Hepatocyte (in vitro differentiated cells): ENCODE measurements at regions not wholly inside any gene's neighbourhood (a gene's known extent, or its start where the extent isn't known, plus 50 kb on each side); places are given as distances from the start of the nearest gene placed in this dataset.

Experiments used
- DNase-seq: peaks from one replicate; pipeline ENCODE4 v3.0.0-alpha.2; 2016; ENCODE audit warnings: low spot score
- H2AFZ ChIP-seq: fragments of 200-600 bp; sonication (generic); 2 replicates; pipeline ENCODE4 v1.6.0; 2016; ENCODE audit warnings: antibody characterized with exemption, mild to moderate bottlenecking
- H3K27ac ChIP-seq: fragments of 200-600 bp; sonication (generic); 2 replicates; pipeline ENCODE4 v1.5.1; 2016; ENCODE audit warnings: mild to moderate bottlenecking
- H3K27me3 ChIP-seq: fragments of 200-600 bp; sonication (generic); 2 replicates; pipeline ENCODE4 v1.6.1; 2016
- H3K36me3 ChIP-seq: fragments of 200-600 bp; sonication (generic); replicated peaks from 2 replicates; pipeline ENCODE4 v1.5.1; 2016; ENCODE audit warnings: low read depth; ENCODE audit not compliant: insufficient read depth
- H3K4me1 ChIP-seq: fragments of 200-600 bp; sonication (generic); 2 replicates; pipeline ENCODE4 v1.5.1; 2016; ENCODE audit warnings: mild to moderate bottlenecking, moderate library complexity; ENCODE audit not compliant: insufficient read depth
- H3K4me2 ChIP-seq: fragments of 200-600 bp; sonication (generic); 2 replicates; pipeline ENCODE4 v1.6.0; 2016
- H3K4me3 ChIP-seq: fragments of 200-600 bp; sonication (generic); 2 replicates; pipeline ENCODE4 v1.5.1; 2016; ENCODE audit warnings: mild to moderate bottlenecking
- H3K79me2 ChIP-seq: fragments of 200-600 bp; sonication (generic); 2 replicates; pipeline ENCODE4 v1.6.0; 2017; ENCODE audit warnings: mild to moderate bottlenecking
- H3K9me2 ChIP-seq: fragments of 200-600 bp; sonication (generic); replicated peaks from 2 replicates; pipeline ENCODE4 v1.6.0; 2017; ENCODE audit warnings: mild to moderate bottlenecking; ENCODE audit not compliant: insufficient read depth
- H3K9me3 ChIP-seq: fragments of 200-600 bp; sonication (generic); 2 replicates; pipeline ENCODE4 v1.5.1; 2016; ENCODE audit warnings: low read depth, mild to moderate bottlenecking
- H4K20me1 ChIP-seq: fragments of 200-600 bp; sonication (generic); 2 replicates; pipeline ENCODE4 v1.6.0; 2016; ENCODE audit warnings: mild to moderate bottlenecking; ENCODE audit not compliant: insufficient read depth, poor library complexity, severe bottlenecking
- EZH2 ChIP-seq: fragments of 200-600 bp; sonication (generic); IDR thresholded peaks from 2 replicates; pipeline ENCODE4 v1.6.1; 2016; ENCODE audit warnings: antibody characterized with exemption, mild to moderate bottlenecking, borderline replicate concordance
- EZH2phosphoT487 ChIP-seq: fragments of 200-600 bp; sonication (generic); IDR thresholded peaks from one replicate; pipeline ENCODE4 v1.6.1; 2018; ENCODE audit warnings: antibody characterized with exemption, mild to moderate bottlenecking, low read depth, moderate library complexity; ENCODE audit not compliant: unreplicated experiment, severe bottlenecking
- WGBS: methylation state at CpG from one replicate; pipeline ENCODE4 v1.1.6; 2016; ENCODE audit warnings: low lambda C conversion rate; ENCODE audit errors: missing lambda C conversion rate; 5-methylcytosine and 5-hydroxymethylcytosine counted together
- TF ChIP-seq, protein P1 (sequence below): fragments of 200-600 bp; sonication (generic); IDR thresholded peaks from 2 replicates; pipeline ENCODE4 v1.5.1; 2016; ENCODE audit warnings: antibody characterized with exemption, mild to moderate bottlenecking; ENCODE audit not compliant: poor library complexity

DNA sequence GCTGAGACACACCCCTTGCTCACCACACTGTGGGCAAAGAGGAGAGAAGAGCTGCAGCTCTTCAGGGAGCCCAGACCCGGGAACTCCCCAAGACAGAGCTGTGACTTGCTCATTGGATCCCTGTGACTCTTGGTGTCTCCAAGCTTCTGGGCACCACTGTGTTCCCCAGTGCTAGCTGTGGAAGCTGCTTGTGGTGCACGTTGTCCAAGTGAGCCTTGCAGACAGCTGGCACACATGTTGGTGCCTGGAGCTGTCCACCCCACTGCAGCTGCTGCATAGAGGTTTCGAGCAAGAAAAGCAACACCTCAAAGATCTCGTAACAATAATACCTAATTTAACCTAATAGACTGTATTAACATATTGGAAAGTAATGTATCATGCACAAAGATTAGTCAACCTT is 1089.3 kb downstream of the PCDH18 start:
- TF ChIP-seq, protein P1, sequence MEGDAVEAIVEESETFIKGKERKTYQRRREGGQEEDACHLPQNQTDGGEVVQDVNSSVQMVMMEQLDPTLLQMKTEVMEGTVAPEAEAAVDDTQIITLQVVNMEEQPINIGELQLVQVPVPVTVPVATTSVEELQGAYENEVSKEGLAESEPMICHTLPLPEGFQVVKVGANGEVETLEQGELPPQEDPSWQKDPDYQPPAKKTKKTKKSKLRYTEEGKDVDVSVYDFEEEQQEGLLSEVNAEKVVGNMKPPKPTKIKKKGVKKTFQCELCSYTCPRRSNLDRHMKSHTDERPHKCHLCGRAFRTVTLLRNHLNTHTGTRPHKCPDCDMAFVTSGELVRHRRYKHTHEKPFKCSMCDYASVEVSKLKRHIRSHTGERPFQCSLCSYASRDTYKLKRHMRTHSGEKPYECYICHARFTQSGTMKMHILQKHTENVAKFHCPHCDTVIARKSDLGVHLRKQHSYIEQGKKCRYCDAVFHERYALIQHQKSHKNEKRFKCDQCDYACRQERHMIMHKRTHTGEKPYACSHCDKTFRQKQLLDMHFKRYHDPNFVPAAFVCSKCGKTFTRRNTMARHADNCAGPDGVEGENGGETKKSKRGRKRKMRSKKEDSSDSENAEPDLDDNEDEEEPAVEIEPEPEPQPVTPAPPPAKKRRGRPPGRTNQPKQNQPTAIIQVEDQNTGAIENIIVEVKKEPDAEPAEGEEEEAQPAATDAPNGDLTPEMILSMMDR, result no peak
- TF ChIP-seq EZH2 (no peak), EZH2phosphoT487 (no peak)
- 91% methylated on average over 4 of the region's 4 CpGs for WGBS
- no peaks in the 10 kb centered on the region for H3K36me3 ChIP-seq
- H3K9me2 ChIP-seq, result no peaks in the 10 kb centered on the region
- H3K4me1 ChIP-seq, result no peaks in the 10 kb centered on the region
- H2AFZ ChIP-seq, result no peak overlapping the region
- no peaks in the 10 kb centered on the region for H3K79me2 ChIP-seq
- no peaks in the 10 kb centered on the region for H3K27me3 ChIP-seq
- no peak for DNase-seq
- H3K4me2 ChIP-seq, result no peak overlapping the region
- H3K9me3 ChIP-seq, result no peaks in the 10 kb centered on the region
- H3K27ac ChIP-seq, result no peak overlapping the region
- no peaks in the 10 kb centered on the region for H4K20me1 ChIP-seq
- no peak overlapping the region for H3K4me3 ChIP-seq

DNA sequence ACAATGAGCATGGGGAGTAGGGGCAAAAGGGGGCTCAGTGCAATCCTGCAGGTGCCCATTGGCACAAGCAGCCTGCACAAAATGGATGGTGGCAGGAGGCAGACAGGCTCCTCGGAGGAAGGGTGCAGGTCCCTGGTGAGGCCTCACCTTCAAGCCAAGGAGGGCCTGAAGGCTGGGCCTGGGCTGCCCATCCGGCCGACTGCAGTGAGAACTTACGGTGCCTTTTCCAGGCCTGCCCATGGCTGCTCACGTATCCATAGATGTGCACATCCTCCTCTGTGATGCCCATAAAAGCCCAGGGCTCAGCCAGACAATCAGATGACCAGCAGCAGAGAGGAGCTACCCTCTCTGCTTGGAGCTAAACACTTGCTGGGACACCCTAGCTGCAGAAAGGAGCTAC is 1089.8 kb downstream of the PCDH18 start:
- Histone ChIP-seq H4K20me1 (no peaks in the 10 kb centered on the region), H3K4me3 (no peak overlapping the region), H2AFZ (no peak overlapping the region), H3K27ac (no peak overlapping the region), H3K27me3 (no peaks in the 10 kb centered on the region), H3K79me2 (no peaks in the 10 kb centered on the region), H3K4me1 (no peaks in the 10 kb centered on the region), H3K36me3 (no peaks in the 10 kb centered on the region), H3K4me2 (no peak overlapping the region), H3K9me2 (no peaks in the 10 kb centered on the region), H3K9me3 (no peaks in the 10 kb centered on the region)
- 95% methylated on average over 5 of the region's 5 CpGs for WGBS
- TF ChIP-seq, protein P1, result no peak
- TF ChIP-seq EZH2, result no peak
- no peak for TF ChIP-seq EZH2phosphoT487
- no peak for DNase-seq

- H3K9me2 ChIP-seq, result no peaks in the 10 kb centered on the region
- DNase-seq, result no peak
- H3K4me2 ChIP-seq, result no peak overlapping the region
- no peaks in the 10 kb centered on the region for H3K9me3 ChIP-seq
- H3K4me1 ChIP-seq, result no peaks in the 10 kb centered on the region
- H3K4me3 ChIP-seq, result no peak overlapping the region
- WGBS, result 93% methylated on average over 7 of the region's 7 CpGs
- no peak for TF ChIP-seq EZH2
- no peak for TF ChIP-seq EZH2phosphoT487
- TF ChIP-seq, protein P1, result no peak
- H3K27me3 ChIP-seq, result no peaks in the 10 kb centered on the region
- no peaks in the 10 kb centered on the region for H3K79me2 ChIP-seq
- no peaks in the 10 kb centered on the region for H4K20me1 ChIP-seq
- H3K27ac ChIP-seq, result no peak overlapping the region
- H2AFZ ChIP-seq, result no peak overlapping the region
- no peaks in the 10 kb centered on the region for H3K36me3 ChIP-seq
Measured at GRCh38 chr4:136441629-136442282, 1090.5 kb downstream of the PCDH18 start.
